Adrenal gland (tissue), 5 donors: ENCODE measurements at regions not wholly inside any gene's neighbourhood (a gene's known extent, or its start where the extent isn't known, plus 50 kb on each side); places are given as distances from the start of the nearest gene placed in this dataset.

ENCODE experiments used
- CTCF ChIP-seq, 6 experiments: fragments of 450-650 bp in 4 of 6; fragments of 200-600 bp in 2 of 6; sonication (generic) in 1 of 6; IDR thresholded peaks; 1 replicate in 5 of 6; 2 replicates in 1 of 6; pipeline versions ENCODE4 v1.5.1 to v1.8.0; 2016 to 2021; ENCODE audit warnings: antibody characterized with exemption in 6 of 6, mild to moderate bottlenecking in 2 of 6, moderate library complexity in 1 of 6
- POLR2A ChIP-seq, 2 donors: fragments of 450-650 bp; IDR thresholded peaks; one replicate each; pipeline ENCODE4 v1.6.1; 2017; ENCODE audit warnings: antibody characterized with exemption in 2 of 2, mild to moderate bottlenecking in 2 of 2, moderate library complexity in 1 of 2
- donor health status: DM: no; HTN: no; CAD: no.

- no peak for TF ChIP-seq CTCF (IDR thresholded peaks at IDR 0.05)
- no peak for TF ChIP-seq POLR2A (IDR thresholded peaks at IDR 0.05)
These were observed 336.8 kb downstream of the DSEL start for GRCh38 chr18:67179726-67180125.
